Urinary bladder (tissue), 3 donors: ENCODE measurements at regions not wholly inside any gene's neighbourhood (a gene's known extent, or its start where the extent isn't known, plus 50 kb on each side); places are given as distances from the start of the nearest gene placed in this dataset.

ENCODE experiments used
- DNase-seq: peaks from one replicate; pipeline ENCODE4 v3.0.0-alpha.2; 2015; ENCODE audit errors: extremely low spot score
- H3K27ac ChIP-seq: one replicate; pipeline ENCODE4 v1.5.1; 2013; ENCODE audit warnings: low read depth, mild to moderate bottlenecking, moderate library complexity
- H3K36me3 ChIP-seq: one replicate; pipeline ENCODE4 v1.6.1; 2013; ENCODE audit warnings: mild to moderate bottlenecking, moderate library complexity; ENCODE audit not compliant: insufficient read depth
- H3K4me1 ChIP-seq: one replicate; pipeline ENCODE4 v1.6.1; 2013; ENCODE audit warnings: mild to moderate bottlenecking, moderate library complexity; ENCODE audit not compliant: insufficient read depth
- H3K4me3 ChIP-seq: one replicate; pipeline ENCODE4 v1.5.1; 2013; ENCODE audit warnings: low read depth, low read length
- WGBS: extraction: QIAGEN DNeasy Blood & Tissue Kit; methylation state at CpG from one replicate; pipeline ENCODE4 v1.1.7; 2013; 5-methylcytosine and 5-hydroxymethylcytosine counted together
- donor health status: healthy with polysubstance abuse.
- donor health status: healthy.

DNA sequence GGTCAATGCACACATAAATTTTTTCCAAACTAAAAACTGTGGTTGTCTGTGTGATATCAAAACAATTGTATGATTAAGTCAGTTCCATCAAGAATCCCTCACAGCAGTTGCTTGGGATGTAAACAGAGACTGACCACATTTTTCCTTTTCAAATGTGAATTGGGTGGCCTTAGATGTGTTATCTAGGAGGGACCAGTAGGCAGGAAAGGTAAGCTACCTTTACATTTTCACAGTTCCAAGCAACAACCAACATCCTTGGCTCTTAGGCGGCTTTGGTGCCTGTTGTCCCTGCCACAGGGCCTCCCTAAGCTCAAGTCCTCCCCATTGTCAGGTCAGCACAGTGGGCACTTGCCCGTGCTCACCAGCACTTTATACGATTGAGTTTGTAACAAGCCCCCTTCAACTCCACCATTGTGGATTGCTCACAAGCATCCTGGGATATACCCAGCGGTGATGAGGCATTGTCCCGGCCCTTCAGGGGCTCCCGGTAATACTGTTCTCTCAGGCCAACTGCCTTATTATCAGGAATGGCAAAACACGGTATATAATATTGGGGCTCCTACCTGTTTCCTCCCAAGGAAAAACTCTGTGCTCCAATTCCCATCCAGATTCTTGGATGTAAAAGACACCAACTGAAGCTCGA is 114.9 kb upstream of the ANKRD1 start:
- DNase-seq, result no peak
- Histone ChIP-seq H3K36me3 (no peaks in the 10 kb centered on the region), H3K27ac (no peak overlapping the region), H3K4me3 (no peak overlapping the region), H3K4me1 (no peaks in the 10 kb centered on the region)
- 95% methylated on average over 8 of the region's 8 CpGs for WGBS

DNA sequence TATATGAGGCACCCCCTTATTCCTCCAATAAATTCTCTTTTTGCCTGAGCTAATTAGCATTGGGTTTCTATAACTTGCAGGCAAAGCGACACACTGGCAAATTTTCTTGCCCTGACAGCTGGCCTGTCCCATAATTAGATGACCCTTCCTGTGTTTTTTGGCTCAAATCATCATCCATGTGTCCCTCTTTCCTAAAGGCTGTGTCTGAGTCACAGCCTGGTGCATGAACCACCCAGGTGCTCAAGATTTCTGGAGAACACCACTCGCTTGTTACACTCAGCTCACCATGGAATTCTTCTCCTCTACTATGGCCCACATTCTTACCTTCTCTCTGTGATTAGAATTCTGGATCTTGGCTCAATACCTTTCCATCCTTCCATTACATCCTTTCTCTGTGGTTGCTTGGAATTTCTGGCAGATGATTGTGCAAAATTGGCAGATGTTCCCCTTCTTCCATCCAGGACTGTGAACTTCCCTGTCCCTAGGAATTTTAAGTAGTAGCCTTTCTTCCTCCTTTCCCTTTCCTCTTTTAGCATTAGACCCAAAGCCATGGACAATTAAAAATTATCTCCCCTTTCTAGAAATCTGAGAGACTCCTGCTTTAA is 116.0 kb upstream of the ANKRD1 start:
- WGBS, result 91% methylated on average over 2 of the region's 2 CpGs
- no peak overlapping the region for H3K4me3 ChIP-seq

DNA sequence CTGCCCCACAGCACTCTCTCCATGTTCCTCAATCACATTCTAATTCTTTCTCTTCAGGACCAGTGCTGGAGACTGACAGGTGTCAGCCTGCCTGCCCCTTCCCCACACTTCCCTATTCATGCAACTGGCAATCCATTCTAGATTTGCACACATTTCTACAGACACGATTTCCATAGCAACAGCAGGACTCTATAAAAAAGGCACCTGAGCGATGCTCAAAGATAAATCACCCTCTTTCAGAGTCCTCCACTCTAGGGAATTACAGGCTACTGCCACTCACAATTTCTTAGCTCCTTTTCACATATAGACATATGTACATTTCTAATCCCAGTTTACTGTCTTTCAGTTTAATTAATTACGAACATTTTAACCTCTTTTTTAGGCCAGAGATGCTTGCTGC is 118.1 kb upstream of the ANKRD1 start:
- DNase-seq, result no peak
- WGBS, result 66% methylated on average over 3 of the region's 3 CpGs

More for the DNA sequence above, 116.0 kb upstream of the ANKRD1 start:
- no peaks in the 10 kb centered on the region for H3K4me1 ChIP-seq
- H3K27ac ChIP-seq, result no peak overlapping the region
- DNase-seq, result no peak
- no peaks in the 10 kb centered on the region for H3K36me3 ChIP-seq

DNA sequence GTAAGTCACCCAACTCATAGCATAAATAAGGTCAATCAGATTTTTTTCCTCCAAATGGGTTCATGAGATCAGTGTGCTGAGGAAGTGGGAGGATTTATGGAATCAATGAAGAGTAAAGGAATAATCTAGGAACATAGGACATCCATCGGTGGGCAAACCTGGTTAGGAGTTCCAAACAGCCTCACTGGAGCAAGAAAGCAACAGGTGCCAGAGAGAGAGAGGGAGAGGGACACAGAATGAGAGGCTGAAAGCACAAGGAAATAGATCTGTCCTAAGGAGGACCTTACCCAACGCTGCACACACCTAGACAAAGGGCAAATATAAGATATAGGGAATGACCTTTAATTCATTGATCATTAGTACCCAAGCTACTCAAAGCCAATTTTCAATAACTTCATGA is 119.5 kb upstream of the ANKRD1 start:
- WGBS, result 96% methylated on average over 2 of the region's 2 CpGs
- no peak for DNase-seq
- Histone ChIP-seq H3K4me3 (no peak overlapping the region), H3K36me3 (no peaks in the 10 kb centered on the region), H3K4me1 (no peaks in the 10 kb centered on the region), H3K27ac (no peak overlapping the region)

More for the DNA sequence above, 118.1 kb upstream of the ANKRD1 start:
- no peak overlapping the region for H3K4me3 ChIP-seq
- no peaks in the 10 kb centered on the region for H3K36me3 ChIP-seq
- no peaks in the 10 kb centered on the region for H3K4me1 ChIP-seq
- H3K27ac ChIP-seq, result no peak overlapping the region

DNA sequence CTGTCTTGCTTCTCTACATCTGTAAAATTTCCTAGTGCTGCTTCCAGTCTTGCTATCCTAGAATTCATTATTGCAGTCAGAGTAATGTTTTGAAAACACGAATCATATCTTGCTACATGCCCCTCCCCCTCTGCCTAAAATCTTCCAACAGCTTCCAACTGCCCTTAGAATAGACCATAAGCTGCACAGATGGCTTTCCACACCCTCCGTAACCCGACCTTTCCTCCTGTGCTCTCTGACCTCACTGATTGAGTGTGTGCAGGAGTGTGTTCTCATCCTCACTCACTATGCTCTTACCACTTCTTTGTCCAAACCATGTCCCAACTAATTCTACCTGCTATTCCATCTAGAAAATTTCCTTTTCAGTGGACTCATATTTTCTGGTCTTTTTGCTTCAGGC is 121.2 kb upstream of the ANKRD1 start:
- 60% methylated on average over 3 of the region's 3 CpGs for WGBS
- no peaks in the 10 kb centered on the region for H3K36me3 ChIP-seq
- H3K4me3 ChIP-seq, result no peak overlapping the region
- no peaks in the 10 kb centered on the region for H3K4me1 ChIP-seq
- no peak overlapping the region for H3K27ac ChIP-seq
- DNase-seq, result no peak

DNA sequence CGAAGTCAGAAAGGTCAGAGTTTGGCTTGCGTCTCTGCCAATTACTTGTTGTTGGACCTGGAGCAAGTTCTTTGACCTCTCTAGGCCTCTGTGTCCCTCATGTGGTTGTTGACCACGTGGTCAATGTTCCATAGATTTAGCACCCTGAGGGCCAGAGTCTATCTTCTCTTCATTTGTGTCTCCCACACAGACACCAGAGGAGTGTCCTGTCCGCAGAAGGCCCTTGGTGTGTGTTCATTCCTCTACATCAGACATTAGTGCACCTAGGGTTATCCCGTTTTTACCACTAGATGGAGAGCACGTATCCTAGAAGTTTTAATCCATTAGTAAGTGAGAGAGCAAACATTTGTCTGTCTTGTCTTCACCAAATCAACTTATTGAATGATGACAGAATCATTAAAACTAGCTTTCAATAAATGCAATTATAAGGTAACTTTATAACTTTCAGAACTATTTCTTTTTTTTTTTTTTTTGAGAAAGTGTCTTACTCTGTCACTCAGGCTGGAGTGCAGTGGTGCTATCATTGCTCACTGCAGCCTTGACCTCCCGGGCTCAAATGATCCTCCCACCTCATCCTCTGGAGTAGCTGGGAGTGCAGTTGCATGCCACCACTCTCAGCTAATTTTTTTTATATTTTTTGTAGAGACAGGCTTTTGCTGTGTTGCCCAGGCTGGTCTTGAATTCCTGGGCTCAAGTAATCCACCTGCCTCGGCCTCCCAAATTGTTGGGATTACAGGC is 122.5 kb upstream of the ANKRD1 start:
- H3K36me3 ChIP-seq, result no peaks in the 10 kb centered on the region
- WGBS, result 63% methylated on average over 8 of the region's 8 CpGs

DNA sequence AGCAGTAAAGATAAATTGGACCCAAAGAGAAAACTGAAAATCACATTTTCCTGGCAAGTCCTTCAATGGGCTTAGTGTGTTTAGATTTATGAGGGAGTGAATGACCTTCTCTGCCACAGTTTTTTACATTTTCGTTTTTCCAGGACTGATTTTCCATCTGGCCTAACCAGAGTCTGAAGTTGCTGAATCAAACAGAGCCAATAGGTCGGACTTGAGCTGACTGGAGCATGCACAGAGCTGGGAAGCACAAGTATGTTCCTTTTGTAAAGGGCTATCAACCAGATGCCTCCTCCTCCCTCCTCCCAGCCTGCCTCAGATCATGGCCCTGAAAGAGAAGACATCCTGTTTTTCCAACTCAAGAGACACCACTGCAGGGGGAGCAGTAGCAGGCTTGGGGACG is 126.0 kb upstream of the ANKRD1 start:
- Histone ChIP-seq H3K4me3 (no peak overlapping the region), H3K27ac (no peak overlapping the region), H3K4me1 (no peaks in the 10 kb centered on the region), H3K36me3 (no peaks in the 10 kb centered on the region)
- DNase-seq, result no peak
- WGBS, result 17% methylated on average over 3 of the region's 3 CpGs

More for the DNA sequence above, 122.5 kb upstream of the ANKRD1 start:
- no peak overlapping the region for H3K27ac ChIP-seq
- H3K4me3 ChIP-seq, result no peak overlapping the region
- no peaks in the 10 kb centered on the region for H3K4me1 ChIP-seq
- no peak for DNase-seq

DNA sequence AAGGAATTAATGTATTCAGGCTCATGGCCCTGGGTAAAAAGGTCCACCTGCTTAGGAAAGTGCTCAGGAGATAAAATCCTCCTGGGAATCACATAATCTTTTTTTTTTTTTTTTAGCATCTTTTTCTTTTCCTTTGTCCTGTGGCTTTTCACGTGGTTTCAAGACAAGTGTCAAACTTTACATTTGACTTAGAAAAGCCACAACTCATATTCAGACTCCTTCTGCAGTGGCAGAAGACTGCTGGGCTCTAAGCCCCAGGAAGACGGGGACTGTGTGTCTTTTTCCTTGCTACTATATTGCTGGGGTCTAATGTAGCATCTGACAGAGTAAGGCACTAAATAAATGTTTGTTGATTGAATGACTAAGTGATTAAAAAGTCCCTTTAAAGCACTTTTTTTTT is 127.5 kb upstream of the ANKRD1 start:
- no peak overlapping the region for H3K27ac ChIP-seq
- no peaks in the 10 kb centered on the region for H3K36me3 ChIP-seq
- H3K4me3 ChIP-seq, result no peak overlapping the region
- no peaks in the 10 kb centered on the region for H3K4me1 ChIP-seq
- no peak for DNase-seq
- 87% methylated on average over 2 of the region's 2 CpGs for WGBS

DNA sequence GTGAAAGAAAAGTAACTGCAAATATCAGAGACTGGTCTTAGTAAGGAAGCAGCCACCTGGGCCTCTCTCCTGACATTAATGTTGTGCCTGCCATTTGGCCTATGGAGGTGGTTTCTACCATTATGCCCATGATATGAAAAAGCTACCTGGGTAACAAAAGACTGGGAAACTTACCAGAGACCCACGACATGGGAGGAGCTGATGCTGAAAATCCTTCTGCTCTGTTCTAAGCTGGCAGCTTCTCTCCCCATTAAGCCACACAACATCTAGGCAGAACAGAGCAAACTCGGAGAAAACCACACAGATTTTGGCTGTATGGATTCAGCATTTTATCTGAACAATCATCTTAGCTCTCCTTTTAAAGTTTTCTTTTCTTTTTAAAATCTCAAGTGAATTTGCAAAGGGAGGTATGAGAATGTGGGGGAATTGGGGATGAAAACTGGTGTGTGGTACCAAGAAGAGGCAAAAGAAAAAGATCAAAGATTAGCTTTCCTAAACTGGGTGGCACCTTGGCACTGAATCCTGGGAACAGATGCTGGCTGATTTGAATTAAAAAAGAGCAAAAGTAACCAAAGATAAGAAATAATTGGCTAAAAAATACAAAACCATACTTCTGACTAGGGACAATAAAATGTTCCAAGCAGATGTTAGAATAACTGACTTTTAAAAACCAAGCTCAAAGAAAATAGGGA is 128.6 kb upstream of the ANKRD1 start:
- H3K27ac ChIP-seq, result no peak overlapping the region
- 60% methylated on average over 2 of the region's 2 CpGs for WGBS

DNA sequence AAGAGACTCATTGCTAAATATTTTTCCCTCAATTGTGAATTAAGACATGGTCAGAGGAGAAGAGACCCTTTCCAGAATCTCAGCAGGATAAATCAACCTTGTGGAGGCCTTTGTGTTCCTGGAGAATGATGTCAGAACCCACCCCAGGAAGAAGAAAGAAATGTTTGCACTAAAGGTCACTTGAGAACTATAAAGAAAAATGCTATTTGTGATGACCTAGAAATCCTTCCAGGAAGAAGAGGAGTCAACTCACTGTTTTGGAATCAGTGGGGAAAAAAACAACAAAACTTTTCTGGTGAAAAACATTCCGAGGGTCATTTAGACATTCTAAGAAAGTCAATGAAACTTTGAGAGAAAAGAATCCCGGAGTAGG is 129.1 kb upstream of the ANKRD1 start:
- no peaks in the 10 kb centered on the region for H3K36me3 ChIP-seq
- no peak for DNase-seq
- H3K4me1 ChIP-seq, result no peaks in the 10 kb centered on the region
- no peak overlapping the region for H3K27ac ChIP-seq
- WGBS, result 67% methylated on average over 2 of the region's 2 CpGs
- no peak overlapping the region for H3K4me3 ChIP-seq

More for the DNA sequence above, 128.6 kb upstream of the ANKRD1 start:
- no peaks in the 10 kb centered on the region for H3K4me1 ChIP-seq
- no peak for DNase-seq
- H3K36me3 ChIP-seq, result no peaks in the 10 kb centered on the region
- no peak overlapping the region for H3K4me3 ChIP-seq

DNA sequence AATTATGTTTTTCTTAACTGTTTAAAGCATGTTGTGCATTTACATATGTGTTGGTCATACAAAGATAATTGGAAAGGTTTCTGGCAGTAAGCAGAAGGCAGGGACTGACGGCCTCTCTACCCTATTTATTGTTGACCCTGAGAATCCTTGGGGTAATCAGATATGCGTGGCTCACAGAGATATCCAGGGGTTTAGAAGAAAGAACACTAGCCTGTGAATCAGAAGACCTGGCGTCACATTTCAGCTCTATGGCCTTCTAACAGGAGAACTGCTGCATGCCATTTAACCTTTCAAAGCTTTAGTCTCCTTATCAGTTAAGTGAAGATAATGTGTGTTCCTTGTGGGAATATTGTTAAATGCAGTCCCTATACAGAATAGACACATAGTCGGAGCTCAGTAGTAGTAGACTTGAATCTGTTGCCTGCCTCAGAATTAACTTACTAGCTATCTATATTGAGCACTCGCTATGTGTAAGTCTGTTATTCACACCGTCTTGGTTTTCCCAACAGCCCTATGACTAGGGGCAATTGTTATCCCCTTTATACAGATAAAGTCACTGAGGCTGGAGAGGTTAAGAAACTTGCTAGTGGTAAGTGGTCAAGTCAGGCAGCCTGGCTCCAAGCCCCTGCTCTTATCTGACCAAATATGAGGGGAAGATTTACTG is 129.6 kb upstream of the ANKRD1 start:
- no peak overlapping the region for H3K4me3 ChIP-seq
- WGBS, result 87% methylated on average over 6 of the region's 6 CpGs
- no peaks in the 10 kb centered on the region for H3K36me3 ChIP-seq
- H3K27ac ChIP-seq, result no peak overlapping the region
- DNase-seq, result no peak
- H3K4me1 ChIP-seq, result no peaks in the 10 kb centered on the region

DNA sequence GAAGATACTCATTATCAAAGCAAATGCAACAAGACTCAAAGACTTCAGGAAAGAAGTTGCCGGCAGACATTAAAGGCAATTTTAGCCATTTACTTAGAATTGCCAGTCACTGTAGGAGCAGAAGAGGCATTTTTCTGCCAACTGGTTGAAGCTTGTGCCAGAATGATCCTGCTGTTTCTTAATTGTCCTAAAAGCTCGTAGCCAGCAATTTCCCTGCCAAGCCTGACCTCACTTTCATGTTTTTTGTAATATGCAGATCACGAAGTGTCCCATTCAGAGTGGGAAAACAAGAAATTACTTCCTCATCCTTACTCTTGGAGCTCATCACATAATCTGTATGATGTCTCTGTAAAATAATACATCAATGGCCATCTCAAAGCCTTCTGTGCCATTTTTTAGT is 130.9 kb upstream of the ANKRD1 start:
- no peak overlapping the region for H3K4me3 ChIP-seq
- no peak overlapping the region for H3K27ac ChIP-seq
- no peak for DNase-seq
- H3K36me3 ChIP-seq, result no peaks in the 10 kb centered on the region
- H3K4me1 ChIP-seq, result no peaks in the 10 kb centered on the region
- WGBS, result 37% methylated on average over 3 of the region's 3 CpGs

DNA sequence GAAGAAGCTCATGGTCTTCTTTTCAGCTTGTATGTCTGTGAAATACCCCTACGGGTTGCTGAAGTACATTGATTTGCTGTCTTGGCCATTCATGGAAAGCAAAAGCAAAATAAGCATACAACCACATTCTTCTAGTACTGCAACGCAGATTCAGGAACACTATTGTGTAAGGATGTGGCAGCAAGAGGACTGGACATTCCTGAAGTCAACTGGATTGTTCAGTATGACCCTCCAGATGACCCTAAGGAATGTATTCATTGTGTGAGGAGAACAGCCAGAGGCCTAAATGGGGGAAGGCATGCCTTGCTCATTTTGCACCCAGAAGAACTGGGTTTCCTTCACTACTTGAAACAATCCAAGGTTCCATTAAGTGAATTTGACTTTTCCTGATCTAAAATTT is 133.4 kb upstream of the ANKRD1 start:
- 93% methylated on average over 2 of the region's 2 CpGs for WGBS
- Histone ChIP-seq H3K36me3 (no peaks in the 10 kb centered on the region), H3K4me1 (no peaks in the 10 kb centered on the region), H3K27ac (no peak overlapping the region), H3K4me3 (no peak overlapping the region)
- DNase-seq, result no peak
